Neural progenitor cell (in vitro differentiated cells): ENCODE measurements at regions not wholly inside any gene's neighbourhood (a gene's known extent, or its start where the extent isn't known, plus 50 kb on each side); places are given as distances from the start of the nearest gene placed in this dataset.

Experiments
- DNase-seq: peaks from one replicate; pipeline ENCODE4 v3.0.0-alpha.2; 2016; ENCODE audit warnings: low spot score
- H2AFZ ChIP-seq: fragments of 200-600 bp; sonication (generic); replicated peaks from 2 replicates; pipeline ENCODE4 v1.6.1; 2016; ENCODE audit warnings: antibody characterized with exemption
- H3F3A ChIP-seq: fragments of 200-600 bp; sonication (generic); 2 replicates; pipeline ENCODE4 v1.6.1; 2016; ENCODE audit warnings: antibody characterized with exemption, low read depth
- H3K27ac ChIP-seq: fragments of 200-600 bp; sonication (generic); 2 replicates; pipeline ENCODE4 v1.5.1; 2016; ENCODE audit warnings: mild to moderate bottlenecking
- H3K27me3 ChIP-seq: fragments of 200-600 bp; sonication (generic); 2 replicates; pipeline ENCODE4 v1.6.1; 2016; ENCODE audit warnings: mild to moderate bottlenecking, moderate library complexity
- H3K36me3 ChIP-seq: fragments of 200-600 bp; sonication (generic); 2 replicates; pipeline ENCODE4 v1.5.1; 2016
- H3K4me1 ChIP-seq: fragments of 200-600 bp; sonication (generic); 2 replicates; pipeline ENCODE4 v1.6.1; 2016; ENCODE audit warnings: mixed run types
- H3K4me2 ChIP-seq: fragments of 200-600 bp; sonication (generic); 2 replicates; pipeline ENCODE4 v1.6.1; 2016
- H3K4me3 ChIP-seq: fragments of 200-600 bp; sonication (generic); 2 replicates; pipeline ENCODE4 v1.5.1; 2016
- H3K79me2 ChIP-seq: fragments of 200-600 bp; sonication (generic); 2 replicates; pipeline ENCODE4 v1.6.1; 2016; ENCODE audit warnings: low read depth
- H3K9ac ChIP-seq: fragments of 200-600 bp; sonication (generic); 2 replicates; pipeline ENCODE4 v1.6.1; 2016
- H3K9me3 ChIP-seq: fragments of 200-600 bp; sonication (generic); 2 replicates; pipeline ENCODE4 v1.5.1; 2016; ENCODE audit warnings: low read depth
- H4K20me1 ChIP-seq: fragments of 200-600 bp; sonication (generic); 2 replicates; pipeline ENCODE4 v1.6.1; 2016; ENCODE audit warnings: low read depth
- H3K27ac Mint-ChIP-seq: 3 replicates; pipeline ENCODE4 v1.8.0; 2021; ENCODE audit warnings: mixed read lengths
- H3K27me3 Mint-ChIP-seq: 2 replicates; pipeline ENCODE4 v1.8.0; 2022; ENCODE audit warnings: low read depth, mild to moderate bottlenecking, inconsistent platforms, moderate library complexity, mixed read lengths; ENCODE audit not compliant: insufficient read depth
- H3K36me3 Mint-ChIP-seq: 3 replicates; pipeline ENCODE4 v1.8.0; 2021; ENCODE audit warnings: mixed read lengths
- H3K4me1 Mint-ChIP-seq: 3 replicates; pipeline ENCODE4 v1.8.0; 2021; ENCODE audit warnings: mixed read lengths
- H3K4me3 Mint-ChIP-seq: 3 replicates; pipeline ENCODE4 v1.8.0; 2021; ENCODE audit warnings: mild to moderate bottlenecking, moderate library complexity, mixed read lengths
- H3K9me3 Mint-ChIP-seq: 3 replicates; pipeline ENCODE4 v1.8.0; 2020; ENCODE audit warnings: mixed read lengths
- EZH2 ChIP-seq: fragments of 200-600 bp; sonication (generic); IDR thresholded peaks from 2 replicates; pipeline ENCODE4 v1.6.1; 2017; ENCODE audit warnings: antibody characterized with exemption, mild to moderate bottlenecking, moderate library complexity
- EZH2phosphoT487 ChIP-seq: fragments of 200-600 bp; sonication (generic); IDR thresholded peaks from 2 replicates; pipeline ENCODE4 v1.6.1; 2017; ENCODE audit warnings: antibody characterized with exemption
- TF ChIP-seq, protein P1 (sequence below): fragments of 200-600 bp; sonication (generic); IDR thresholded peaks from 2 replicates; pipeline ENCODE4 v1.5.1; 2017; ENCODE audit warnings: antibody characterized with exemption, mild to moderate bottlenecking

- H3K36me3 ChIP-seq = no peaks in the 10 kb centered on the region
Observed at GRCh38 chr1:73820843-73821242, 377.1 kb downstream of the LRRIQ3 start.

GRCh38 chr1:73813716-73814115 is 384.3 kb downstream of the LRRIQ3 start:
- Mint-ChIP-seq H3K4me3 (no peak overlapping the region), H3K9me3 (peaks cover 11% of the 10 kb centered on the region), H3K36me3 (no peaks in the 10 kb centered on the region), H3K27ac (no peak overlapping the region), H3K27me3 (no peaks in the 10 kb centered on the region), H3K4me1 (no peaks in the 10 kb centered on the region)
- no peak overlapping the region for H3K4me3 ChIP-seq
- no peak overlapping the region for H3K9ac ChIP-seq
- DNase-seq = peak; percentile 18
- no peak overlapping the region for H3K27ac ChIP-seq
- H3K79me2 ChIP-seq = no peaks in the 10 kb centered on the region
- H3F3A ChIP-seq = no peaks in the 10 kb centered on the region
- peaks cover 8% of the 10 kb centered on the region for H3K4me1 ChIP-seq
- H3K9me3 ChIP-seq = no peaks in the 10 kb centered on the region
- no peak overlapping the region for H3K4me2 ChIP-seq
- no peaks in the 10 kb centered on the region for H4K20me1 ChIP-seq
- H3K36me3 ChIP-seq = no peaks in the 10 kb centered on the region
- H2AFZ ChIP-seq = no peak overlapping the region
- no peaks in the 10 kb centered on the region for H3K27me3 ChIP-seq
- TF ChIP-seq EZH2phosphoT487 = no peak
- TF ChIP-seq, protein P1, sequence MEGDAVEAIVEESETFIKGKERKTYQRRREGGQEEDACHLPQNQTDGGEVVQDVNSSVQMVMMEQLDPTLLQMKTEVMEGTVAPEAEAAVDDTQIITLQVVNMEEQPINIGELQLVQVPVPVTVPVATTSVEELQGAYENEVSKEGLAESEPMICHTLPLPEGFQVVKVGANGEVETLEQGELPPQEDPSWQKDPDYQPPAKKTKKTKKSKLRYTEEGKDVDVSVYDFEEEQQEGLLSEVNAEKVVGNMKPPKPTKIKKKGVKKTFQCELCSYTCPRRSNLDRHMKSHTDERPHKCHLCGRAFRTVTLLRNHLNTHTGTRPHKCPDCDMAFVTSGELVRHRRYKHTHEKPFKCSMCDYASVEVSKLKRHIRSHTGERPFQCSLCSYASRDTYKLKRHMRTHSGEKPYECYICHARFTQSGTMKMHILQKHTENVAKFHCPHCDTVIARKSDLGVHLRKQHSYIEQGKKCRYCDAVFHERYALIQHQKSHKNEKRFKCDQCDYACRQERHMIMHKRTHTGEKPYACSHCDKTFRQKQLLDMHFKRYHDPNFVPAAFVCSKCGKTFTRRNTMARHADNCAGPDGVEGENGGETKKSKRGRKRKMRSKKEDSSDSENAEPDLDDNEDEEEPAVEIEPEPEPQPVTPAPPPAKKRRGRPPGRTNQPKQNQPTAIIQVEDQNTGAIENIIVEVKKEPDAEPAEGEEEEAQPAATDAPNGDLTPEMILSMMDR = no peak
- TF ChIP-seq EZH2 = no peak

More at GRCh38 chr1:73820843-73821242, 377.1 kb downstream of the LRRIQ3 start:
- no peak for TF ChIP-seq EZH2
- TF ChIP-seq, protein P1 = no peak
- no peak for TF ChIP-seq EZH2phosphoT487
- H3F3A ChIP-seq = no peaks in the 10 kb centered on the region
- H3K4me2 ChIP-seq = no peak overlapping the region
- Mint-ChIP-seq H3K27ac (no peak overlapping the region), H3K27me3 (no peaks in the 10 kb centered on the region), H3K4me3 (no peak overlapping the region), H3K9me3 (peaks cover 7% of the 10 kb centered on the region), H3K36me3 (no peaks in the 10 kb centered on the region), H3K4me1 (peaks cover 1% of the 10 kb centered on the region)
- H3K9ac ChIP-seq = no peak overlapping the region
- H3K9me3 ChIP-seq = no peaks in the 10 kb centered on the region
- H2AFZ ChIP-seq = no peak overlapping the region
- no peaks in the 10 kb centered on the region for H4K20me1 ChIP-seq
- DNase-seq = no peak
- no peaks in the 10 kb centered on the region for H3K79me2 ChIP-seq
- H3K27me3 ChIP-seq = no peaks in the 10 kb centered on the region
- H3K4me3 ChIP-seq = no peak overlapping the region
- H3K27ac ChIP-seq = no peak overlapping the region
- H3K4me1 ChIP-seq = peaks cover 5% of the 10 kb centered on the region

DNA sequence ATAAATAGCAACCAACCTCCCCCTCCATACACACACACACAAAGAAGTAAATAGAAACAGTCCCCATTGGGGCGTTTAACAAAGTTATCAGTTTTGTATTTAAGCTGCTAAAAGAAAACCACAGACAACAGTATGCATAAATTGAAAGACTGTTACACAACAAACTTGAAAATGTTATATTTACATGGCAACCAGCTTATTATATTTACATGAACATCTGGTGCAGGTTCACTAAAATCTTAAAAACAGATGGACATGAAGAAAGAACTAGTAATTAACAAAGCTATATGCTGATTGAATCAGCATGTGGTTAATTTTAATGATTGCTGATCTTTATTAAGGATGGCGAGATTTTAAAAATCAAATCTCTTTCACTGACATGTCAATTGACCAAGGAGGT is 384.7 kb downstream of the LRRIQ3 start:
- no peaks in the 10 kb centered on the region for H3K4me1 Mint-ChIP-seq
- Histone ChIP-seq H3K4me3 (no peak overlapping the region), H3K27me3 (no peaks in the 10 kb centered on the region), H3K9me3 (no peaks in the 10 kb centered on the region), H2AFZ (no peak overlapping the region), H3K4me1 (peaks cover 8% of the 10 kb centered on the region), H3K36me3 (no peaks in the 10 kb centered on the region), H3K9ac (no peak overlapping the region), H3K27ac (no peak overlapping the region), H3K4me2 (no peak overlapping the region), H3F3A (no peaks in the 10 kb centered on the region), H3K79me2 (no peaks in the 10 kb centered on the region), H4K20me1 (no peaks in the 10 kb centered on the region)
- no peak overlapping the region for H3K27ac Mint-ChIP-seq
- no peaks in the 10 kb centered on the region for H3K36me3 Mint-ChIP-seq
- H3K9me3 Mint-ChIP-seq = peaks cover 11% of the 10 kb centered on the region
- no peaks in the 10 kb centered on the region for H3K27me3 Mint-ChIP-seq
- TF ChIP-seq, protein P1 = no peak
- TF ChIP-seq EZH2phosphoT487 = no peak
- TF ChIP-seq EZH2 = no peak
- H3K4me3 Mint-ChIP-seq = no peak overlapping the region
- DNase-seq = no peak
